ENCODE measurements at regions not wholly inside any gene's neighbourhood (a gene's known extent, or its start where the extent isn't known, plus 50 kb on each side); places are given as distances from the start of the nearest gene placed in this dataset.

DNA sequence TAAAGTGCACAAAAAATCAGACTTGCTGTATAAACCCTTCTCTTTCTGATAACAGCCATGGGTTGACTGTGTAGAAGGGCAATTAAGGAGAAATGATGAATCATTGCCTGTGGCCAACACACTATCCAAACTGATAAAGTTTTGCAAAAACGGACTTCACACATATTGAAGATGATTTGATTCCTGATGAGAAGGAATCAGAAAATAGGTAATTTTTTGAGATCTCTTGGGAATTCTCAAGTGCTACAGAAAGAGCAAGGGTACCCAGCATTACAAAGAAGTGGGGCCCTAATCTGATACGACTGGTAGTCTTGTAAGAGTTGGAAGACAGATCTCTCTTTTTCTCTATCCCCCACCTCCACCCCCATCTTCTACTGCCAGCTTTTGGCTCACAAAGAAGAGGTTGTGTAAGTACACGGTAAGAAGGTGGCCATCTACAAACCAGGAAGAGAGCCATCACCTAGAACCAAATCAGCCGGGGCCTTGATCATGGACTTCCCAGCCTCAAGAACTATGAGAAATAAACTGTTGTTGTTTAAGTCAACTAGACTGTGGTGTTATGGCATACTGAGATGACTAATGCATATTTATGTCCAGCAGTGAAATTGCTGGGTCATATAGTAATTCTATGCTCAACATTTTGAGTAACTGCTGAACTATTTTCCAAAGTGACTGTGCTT is 254.7 kb downstream of the EDEM1 start:
- Histone ChIP-seq H3K9ac (no peak overlapping the region), H3K4me1 (no peaks in the 10 kb centered on the region; a peak in 2 of 20 replicates), H3K27me3 (no peaks in the 10 kb centered on the region), H3K4me2 (no peak overlapping the region), H3K4me3 (no peak overlapping the region), H4K20me1 (no peaks in the 10 kb centered on the region), H3K27ac (no peak overlapping the region), H3K36me3 (no peaks in the 10 kb centered on the region), H3K9me3 (replicated peaks in 1 of 11) (no peaks in the 10 kb centered on the region; a peak in 3 of 22 replicates)
- no peak for TF ChIP-seq Cebpa-rat (IDR thresholded peaks at IDR 0.05)

DNA sequence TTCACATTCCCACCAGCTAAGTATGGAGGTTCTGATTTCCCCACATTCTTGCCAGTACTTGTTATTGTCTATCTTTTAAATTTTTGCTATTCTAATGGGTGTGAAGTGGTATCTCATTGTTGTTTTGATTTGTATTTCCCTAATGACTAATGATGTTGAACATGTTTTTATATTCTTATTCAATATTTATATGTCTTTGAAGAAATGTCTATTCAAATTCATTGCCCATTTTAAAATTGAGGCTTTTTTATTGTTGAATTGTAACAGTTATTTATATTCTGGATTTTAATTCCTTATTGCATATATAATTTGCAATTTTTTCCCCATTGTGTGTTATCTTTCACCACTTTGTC is 255.3 kb downstream of the EDEM1 start:
- no peaks in the 10 kb centered on the region for H3K27me3 ChIP-seq
- H3K4me3 ChIP-seq, result no peak overlapping the region
- H3K4me2 ChIP-seq, result no peak overlapping the region
- H4K20me1 ChIP-seq, result no peaks in the 10 kb centered on the region
- H3K9ac ChIP-seq, result no peak overlapping the region
- TF ChIP-seq Cebpa-rat (IDR thresholded peaks at IDR 0.05), result no peak
- H3K36me3 ChIP-seq, result no peaks in the 10 kb centered on the region
- no peak overlapping the region for H3K27ac ChIP-seq
- H3K4me1 ChIP-seq, result no peaks in the 10 kb centered on the region; a peak in 2 of 20 replicates
- H3K9me3 ChIP-seq (replicated peaks in 1 of 11), result no peaks in the 10 kb centered on the region; a peak in 3 of 22 replicates

DNA sequence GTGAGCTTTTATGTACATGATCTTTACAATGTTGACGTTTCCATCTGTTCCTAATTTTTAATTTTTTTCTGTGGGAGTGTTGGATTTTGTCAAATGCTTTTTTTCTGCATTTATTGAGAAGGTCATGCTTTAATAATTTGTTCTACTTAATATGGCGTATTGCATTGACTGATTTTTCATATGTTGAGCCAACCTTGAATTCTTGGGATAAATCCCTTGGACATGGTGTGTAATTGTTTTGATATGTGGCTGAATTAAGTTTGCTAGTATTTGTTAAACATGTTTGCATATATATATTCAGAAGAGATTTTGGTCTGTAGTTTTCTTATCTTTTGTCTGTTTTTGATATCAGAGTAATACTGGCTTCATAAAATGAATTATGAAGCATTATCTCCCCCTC is 256.7 kb downstream of the EDEM1 start:
- no peak overlapping the region for H3K27ac ChIP-seq
- no peaks in the 10 kb centered on the region for H3K36me3 ChIP-seq
- peaks cover 0 to 8% (median 0%) of the 10 kb centered on the region in 11 experiments; a peak in 6 of 22 replicates for H3K9me3 ChIP-seq (replicated peaks in 1 of 11)
- no peak overlapping the region for H3K4me2 ChIP-seq
- H3K27me3 ChIP-seq, result no peaks in the 10 kb centered on the region
- H3K4me3 ChIP-seq, result no peak overlapping the region
- no peaks in the 10 kb centered on the region; a peak in 2 of 20 replicates for H3K4me1 ChIP-seq
- no peaks in the 10 kb centered on the region for H4K20me1 ChIP-seq
- TF ChIP-seq Cebpa-rat (IDR thresholded peaks at IDR 0.05), result no peak
- no peak overlapping the region for H3K9ac ChIP-seq

DNA sequence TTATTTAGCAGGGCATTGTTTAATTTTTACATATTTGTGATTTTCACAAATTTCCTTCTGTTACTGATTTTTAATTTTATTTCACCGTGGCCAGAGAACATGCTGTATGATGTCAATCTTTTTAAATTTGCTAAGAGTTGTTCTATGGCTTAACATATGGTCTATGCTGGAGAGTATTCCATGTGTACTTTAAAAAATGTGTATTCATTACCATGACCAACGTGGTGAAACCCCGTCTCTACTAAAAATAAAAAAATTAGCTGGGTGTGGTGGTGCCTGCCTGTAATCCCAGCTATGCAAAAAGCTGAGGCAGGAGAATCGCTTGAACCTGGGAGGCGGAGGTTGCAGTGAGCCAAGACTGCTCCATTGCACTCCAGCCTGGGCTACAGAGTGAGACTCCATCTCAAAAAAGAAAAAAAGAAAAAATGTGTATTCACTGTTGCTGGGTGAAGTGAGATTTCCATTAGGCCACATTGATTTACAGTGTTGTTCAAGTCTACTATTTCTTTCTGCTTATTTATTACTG is 258.2 kb downstream of the EDEM1 start:
- TF ChIP-seq Cebpa-rat (IDR thresholded peaks at IDR 0.05), result no peak
- Histone ChIP-seq H3K27ac (no peak overlapping the region), H3K4me1 (no peaks in the 10 kb centered on the region; a peak in 2 of 20 replicates)

DNA sequence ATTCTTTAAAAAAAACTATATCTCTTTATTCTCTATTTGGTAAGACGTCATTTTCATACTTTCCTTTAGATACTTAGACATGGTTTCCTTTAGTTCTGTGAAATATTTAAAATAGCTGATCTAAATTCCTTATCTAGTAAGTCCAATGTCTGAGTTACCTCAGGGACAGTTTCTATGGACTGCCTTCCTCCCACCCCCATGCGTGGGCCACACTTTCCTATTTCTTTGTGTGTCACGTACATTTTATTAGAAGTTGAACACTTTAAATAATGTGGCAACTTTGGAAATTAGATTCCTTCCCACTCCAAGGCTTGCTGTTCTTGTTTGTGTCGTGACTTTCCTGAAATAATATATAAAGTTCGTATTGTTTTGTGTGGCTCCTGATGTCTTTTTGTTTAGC is 260.7 kb downstream of the EDEM1 start:
- Histone ChIP-seq H3K9me3 (replicated peaks in 1 of 11) (peaks cover 0 to 12% (median 0%) of the 10 kb centered on the region in 11 experiments; a peak in 5 of 22 replicates), H3K4me2 (no peak overlapping the region), H3K36me3 (no peaks in the 10 kb centered on the region), H4K20me1 (no peaks in the 10 kb centered on the region), H3K4me3 (no peak overlapping the region), H3K27ac (no peak overlapping the region), H3K9ac (no peak overlapping the region), H3K4me1 (no peaks in the 10 kb centered on the region), H3K27me3 (no peaks in the 10 kb centered on the region)
- no peak for TF ChIP-seq Cebpa-rat (IDR thresholded peaks at IDR 0.05)

More for the DNA sequence above, 258.2 kb downstream of the EDEM1 start:
- H3K4me2 ChIP-seq, result no peak overlapping the region
- no peak overlapping the region for H3K9ac ChIP-seq
- no peak overlapping the region for H3K4me3 ChIP-seq
- H3K36me3 ChIP-seq, result no peaks in the 10 kb centered on the region
- H3K27me3 ChIP-seq, result no peaks in the 10 kb centered on the region
- no peaks in the 10 kb centered on the region for H4K20me1 ChIP-seq
- peaks cover 0 to 12% (median 0%) of the 10 kb centered on the region in 11 experiments; a peak in 6 of 22 replicates for H3K9me3 ChIP-seq (replicated peaks in 1 of 11)

DNA sequence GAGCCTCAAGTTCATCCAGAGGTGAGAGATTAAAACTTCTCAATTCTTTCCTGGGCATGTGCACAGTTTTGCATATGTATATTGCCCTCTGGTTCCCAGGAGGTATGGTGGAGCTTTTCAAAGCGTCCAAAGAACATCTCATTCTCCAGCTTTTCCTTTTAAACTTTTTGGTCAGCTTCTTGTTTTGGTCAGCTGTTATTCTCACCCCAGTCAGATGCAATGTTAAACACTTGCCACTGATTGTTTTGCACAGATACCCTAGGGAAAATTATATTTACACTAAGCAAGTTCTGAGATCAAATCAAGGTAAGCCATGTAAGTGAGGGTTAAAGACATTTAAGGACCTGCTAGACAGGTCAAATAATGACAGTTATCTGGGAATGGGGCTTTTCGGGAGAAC is 261.3 kb downstream of the EDEM1 start:
- Histone ChIP-seq H3K9me3 (replicated peaks in 1 of 11) (peaks cover 0 to 12% (median 0%) of the 10 kb centered on the region in 11 experiments; a peak in 5 of 22 replicates), H3K9ac (no peak overlapping the region), H4K20me1 (no peaks in the 10 kb centered on the region), H3K27me3 (no peaks in the 10 kb centered on the region), H3K36me3 (no peaks in the 10 kb centered on the region), H3K27ac (no peak overlapping the region), H3K4me3 (no peak overlapping the region), H3K4me2 (no peak overlapping the region), H3K4me1 (no peaks in the 10 kb centered on the region)
- no peak for TF ChIP-seq Cebpa-rat (IDR thresholded peaks at IDR 0.05)

DNA sequence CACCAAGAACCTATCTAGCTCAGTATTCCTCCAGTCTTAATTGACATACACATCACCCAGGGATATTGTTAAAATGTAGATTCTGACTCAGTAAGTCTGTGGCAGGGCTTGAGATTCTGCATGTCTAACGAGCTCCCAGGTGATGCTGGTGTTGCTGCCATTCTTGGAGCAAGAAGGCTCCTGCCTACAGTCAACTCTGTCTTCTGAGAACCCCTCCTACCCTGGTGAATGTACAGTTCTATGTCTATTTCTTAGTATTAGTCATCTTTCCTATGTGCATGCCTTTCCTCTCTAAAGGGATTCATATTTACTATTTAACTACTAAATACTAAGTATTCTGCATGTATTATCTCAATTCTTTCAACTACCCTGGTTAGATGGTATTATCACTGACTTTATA is 268.7 kb downstream of the EDEM1 start:
- H3K27me3 ChIP-seq, result no peaks in the 10 kb centered on the region
- no peaks in the 10 kb centered on the region for H4K20me1 ChIP-seq
- H3K4me2 ChIP-seq, result no peak overlapping the region
- H3K4me3 ChIP-seq, result no peak overlapping the region
- H3K9ac ChIP-seq, result no peak overlapping the region
- no peaks in the 10 kb centered on the region for H3K4me1 ChIP-seq
- H3K36me3 ChIP-seq, result no peaks in the 10 kb centered on the region
- H3K9me3 ChIP-seq (replicated peaks in 1 of 11), result no peaks in the 10 kb centered on the region
- TF ChIP-seq Cebpa-rat (IDR thresholded peaks at IDR 0.05), result no peak
- H3K27ac ChIP-seq, result no peak overlapping the region

DNA sequence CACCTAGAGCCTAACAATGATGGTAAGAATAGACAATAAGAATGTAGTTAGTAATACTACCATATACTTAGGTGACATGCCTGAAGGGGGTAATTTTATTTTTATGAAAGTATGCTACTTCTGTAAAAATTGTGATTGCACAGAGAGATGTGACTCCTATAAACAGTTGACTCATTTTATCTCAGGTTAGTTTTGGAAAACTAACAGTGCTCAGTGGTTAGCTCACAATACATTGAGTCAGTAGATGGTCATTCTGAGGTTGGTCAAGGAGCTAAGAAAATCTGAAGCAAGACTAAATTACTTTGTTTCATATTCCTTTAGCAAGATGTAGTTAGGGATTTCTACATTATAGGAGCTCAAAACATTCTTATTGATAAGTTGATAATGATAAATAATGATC is 271.0 kb downstream of the EDEM1 start:
- no peaks in the 10 kb centered on the region for H3K27me3 ChIP-seq
- H3K4me2 ChIP-seq, result no peak overlapping the region
- no peak for TF ChIP-seq Cebpa-rat (IDR thresholded peaks at IDR 0.05)
- no peaks in the 10 kb centered on the region for H3K36me3 ChIP-seq
- peaks cover 0 to 12% (median 0%) of the 10 kb centered on the region in 10 experiments; a peak in 6 of 20 replicates for H3K4me1 ChIP-seq
- H4K20me1 ChIP-seq, result no peaks in the 10 kb centered on the region
- no peaks in the 10 kb centered on the region for H3K9me3 ChIP-seq (replicated peaks in 1 of 11)
- H3K9ac ChIP-seq, result no peak overlapping the region
- H3K4me3 ChIP-seq, result no peak overlapping the region
- no peak overlapping the region for H3K27ac ChIP-seq

DNA sequence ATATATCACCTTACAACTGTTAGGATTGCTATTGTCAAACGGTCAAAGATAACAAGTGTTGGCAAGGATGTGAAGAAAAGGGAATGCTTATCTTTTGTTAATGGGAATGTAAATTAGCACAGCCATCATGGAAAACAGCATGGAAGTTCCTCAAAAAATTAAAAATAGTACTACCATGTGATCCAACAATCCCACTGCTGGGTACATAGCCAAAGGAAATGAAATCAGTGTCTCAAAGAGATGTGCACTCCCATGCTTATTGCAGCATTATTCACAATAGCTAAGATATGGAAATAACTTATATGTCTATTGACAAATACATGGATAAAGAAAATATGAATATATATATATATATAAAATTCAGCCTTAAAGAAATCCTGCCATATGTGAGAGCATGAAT is 274.6 kb downstream of the EDEM1 start:
- H4K20me1 ChIP-seq, result no peaks in the 10 kb centered on the region
- no peak overlapping the region for H3K27ac ChIP-seq
- H3K4me1 ChIP-seq, result peaks cover 0 to 37% (median 1%) of the 10 kb centered on the region in 10 experiments; a peak in 7 of 20 replicates
- H3K4me3 ChIP-seq, result no peak overlapping the region
- H3K4me2 ChIP-seq, result 0 out of 22 replicates have a peak overlapping the region, but pooled peaks of 1 of the 11 experiments have one; percentile 0
- TF ChIP-seq Cebpa-rat (IDR thresholded peaks at IDR 0.05), result no peak
- no peak overlapping the region for H3K9ac ChIP-seq
- H3K9me3 ChIP-seq (replicated peaks in 1 of 11), result no peaks in the 10 kb centered on the region
- no peaks in the 10 kb centered on the region for H3K27me3 ChIP-seq
- H3K36me3 ChIP-seq, result no peaks in the 10 kb centered on the region

DNA sequence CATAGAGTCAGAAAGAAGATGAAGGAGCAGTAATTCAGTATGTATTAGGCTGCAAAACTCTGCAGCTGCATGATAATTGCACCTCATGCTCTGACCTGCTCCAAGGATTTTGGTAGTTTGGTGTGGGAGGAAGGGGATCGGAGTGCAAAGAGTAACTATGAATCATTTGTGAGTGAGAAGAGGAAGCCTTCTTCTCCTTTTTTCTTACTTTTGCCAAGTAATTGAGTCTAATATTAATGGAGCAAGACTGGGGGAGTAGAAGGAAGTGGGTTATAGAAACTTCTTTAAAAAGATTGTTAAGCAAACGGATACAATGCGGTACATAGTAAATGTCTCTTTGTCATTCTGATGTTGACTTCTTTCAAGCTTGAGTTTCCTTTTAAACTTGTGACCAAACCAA is 276.5 kb downstream of the EDEM1 start:
- no peak for TF ChIP-seq Cebpa-rat (IDR thresholded peaks at IDR 0.05)

More for the DNA sequence above, 276.5 kb downstream of the EDEM1 start:
- H3K36me3 ChIP-seq, result no peaks in the 10 kb centered on the region
- peak overlapping the region in 3 of 11 experiments; percentile 19 to 77 (median 73); a peak in 6 of 22 replicates for H3K4me2 ChIP-seq
- no peak overlapping the region for H3K4me3 ChIP-seq
- H3K4me1 ChIP-seq, result peaks cover 0 to 37% (median 1%) of the 10 kb centered on the region in 10 experiments; a peak in 7 of 20 replicates
- no peaks in the 10 kb centered on the region for H3K27me3 ChIP-seq
- H3K9ac ChIP-seq, result no peak overlapping the region
- no peaks in the 10 kb centered on the region for H4K20me1 ChIP-seq
- H3K9me3 ChIP-seq (replicated peaks in 1 of 11), result no peaks in the 10 kb centered on the region
- H3K27ac ChIP-seq, result peak overlapping the region in 3 of 11 experiments; percentile 19 to 47 (median 38); a peak in 3 of 22 replicates

Data from BLaER1 treated with 17β-estradiol and CSF1 and Interleukin-3, amounts not matched to agents 10 nM and 100 nM (cell line).